Osteocyte (in vitro differentiated cells): ENCODE measurements at regions not wholly inside any gene's neighbourhood (a gene's known extent, or its start where the extent isn't known, plus 50 kb on each side); places are given as distances from the start of the nearest gene placed in this dataset.

Experiments used
- DNase-seq: peaks from one replicate; pipeline ENCODE4 v3.0.0; 2021; ENCODE audit warnings: mixed read lengths; ENCODE audit not compliant: unreplicated experiment; ENCODE audit errors: extremely low spot score
- H3K27ac Mint-ChIP-seq: one replicate; pipeline ENCODE4 v1.8.0; 2021; ENCODE audit warnings: mild to moderate bottlenecking, mixed read lengths; ENCODE audit not compliant: unreplicated experiment
- H3K27me3 Mint-ChIP-seq: one replicate; pipeline ENCODE4 v1.8.0; 2021; ENCODE audit warnings: mixed read lengths; ENCODE audit not compliant: unreplicated experiment
- H3K36me3 Mint-ChIP-seq: one replicate; pipeline ENCODE4 v1.8.0; 2021; ENCODE audit warnings: mixed read lengths; ENCODE audit not compliant: unreplicated experiment
- H3K4me1 Mint-ChIP-seq: one replicate; pipeline ENCODE4 v1.8.0; 2021; ENCODE audit warnings: mixed read lengths; ENCODE audit not compliant: unreplicated experiment
- H3K4me3 Mint-ChIP-seq: one replicate; pipeline ENCODE4 v1.8.0; 2021; ENCODE audit warnings: mild to moderate bottlenecking, moderate library complexity, mixed read lengths; ENCODE audit not compliant: unreplicated experiment
- H3K9me3 Mint-ChIP-seq: one replicate; pipeline ENCODE4 v1.8.0; 2021; ENCODE audit warnings: mixed read lengths; ENCODE audit not compliant: unreplicated experiment
- TF ChIP-seq, protein P1 (sequence below): fragments of 200-600 bp; sonication (generic); IDR thresholded peaks from 2 replicates; pipeline ENCODE4 v1.5.0; 2021; ENCODE audit warnings: antibody characterized with exemption, mild to moderate bottlenecking, moderate library complexity

DNA sequence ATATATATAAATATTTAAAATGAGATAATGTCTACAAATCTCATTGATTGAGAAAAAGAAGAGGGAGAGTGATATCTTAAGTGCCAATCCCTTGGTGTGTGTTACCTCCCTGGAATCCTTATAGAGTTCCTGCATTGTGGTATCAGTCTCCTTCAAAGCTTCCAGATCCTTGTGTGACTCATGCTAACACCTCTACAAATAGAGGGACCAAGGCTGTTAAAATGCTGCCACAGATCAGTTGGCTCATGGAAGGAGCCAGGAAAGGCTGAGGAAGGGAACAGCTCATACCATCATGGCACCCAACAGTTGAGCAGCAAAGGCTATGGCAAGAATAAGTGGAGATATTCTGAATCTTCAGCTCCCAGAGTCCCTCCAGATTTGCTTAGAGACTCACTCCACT, 163.6 kb upstream of the ISX start:
- H3K36me3 Mint-ChIP-seq = no peaks in the 10 kb centered on the region
- H3K27me3 Mint-ChIP-seq = no peaks in the 10 kb centered on the region
- H3K27ac Mint-ChIP-seq = no peak overlapping the region
- TF ChIP-seq, protein P1, sequence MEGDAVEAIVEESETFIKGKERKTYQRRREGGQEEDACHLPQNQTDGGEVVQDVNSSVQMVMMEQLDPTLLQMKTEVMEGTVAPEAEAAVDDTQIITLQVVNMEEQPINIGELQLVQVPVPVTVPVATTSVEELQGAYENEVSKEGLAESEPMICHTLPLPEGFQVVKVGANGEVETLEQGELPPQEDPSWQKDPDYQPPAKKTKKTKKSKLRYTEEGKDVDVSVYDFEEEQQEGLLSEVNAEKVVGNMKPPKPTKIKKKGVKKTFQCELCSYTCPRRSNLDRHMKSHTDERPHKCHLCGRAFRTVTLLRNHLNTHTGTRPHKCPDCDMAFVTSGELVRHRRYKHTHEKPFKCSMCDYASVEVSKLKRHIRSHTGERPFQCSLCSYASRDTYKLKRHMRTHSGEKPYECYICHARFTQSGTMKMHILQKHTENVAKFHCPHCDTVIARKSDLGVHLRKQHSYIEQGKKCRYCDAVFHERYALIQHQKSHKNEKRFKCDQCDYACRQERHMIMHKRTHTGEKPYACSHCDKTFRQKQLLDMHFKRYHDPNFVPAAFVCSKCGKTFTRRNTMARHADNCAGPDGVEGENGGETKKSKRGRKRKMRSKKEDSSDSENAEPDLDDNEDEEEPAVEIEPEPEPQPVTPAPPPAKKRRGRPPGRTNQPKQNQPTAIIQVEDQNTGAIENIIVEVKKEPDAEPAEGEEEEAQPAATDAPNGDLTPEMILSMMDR = no peak
- H3K9me3 Mint-ChIP-seq = no peaks in the 10 kb centered on the region
- H3K4me3 Mint-ChIP-seq = no peak overlapping the region
- H3K4me1 Mint-ChIP-seq = no peaks in the 10 kb centered on the region
- DNase-seq = no peak

DNA sequence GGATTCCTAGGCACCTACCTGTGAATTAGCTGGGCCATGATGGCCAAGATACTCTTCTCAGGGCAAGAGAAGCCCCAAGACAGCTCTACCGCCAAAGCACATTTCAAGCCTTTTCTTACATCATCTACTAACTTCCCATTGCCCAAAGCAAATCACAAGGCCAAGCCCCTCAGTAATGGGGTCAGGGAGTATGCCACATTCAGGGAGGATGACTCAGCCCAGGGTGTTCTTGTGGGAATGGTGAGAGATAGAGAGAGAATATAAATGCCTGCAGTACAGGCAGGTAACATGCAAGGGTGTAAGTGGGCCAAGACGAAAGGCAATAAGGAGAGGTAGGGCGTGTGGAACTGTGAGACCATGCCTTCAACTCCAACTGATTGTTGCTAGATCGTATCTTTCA, 162.5 kb upstream of the ISX start:
- H3K4me1 Mint-ChIP-seq = no peaks in the 10 kb centered on the region
- H3K27ac Mint-ChIP-seq = no peak overlapping the region
- no peak for DNase-seq
- no peaks in the 10 kb centered on the region for H3K9me3 Mint-ChIP-seq
- H3K4me3 Mint-ChIP-seq = no peak overlapping the region
- TF ChIP-seq, protein P1 = no peak
- H3K36me3 Mint-ChIP-seq = no peaks in the 10 kb centered on the region
- no peaks in the 10 kb centered on the region for H3K27me3 Mint-ChIP-seq

- Mint-ChIP-seq H3K36me3 (no peaks in the 10 kb centered on the region), H3K27ac (no peak overlapping the region), H3K9me3 (no peaks in the 10 kb centered on the region), H3K4me3 (no peak overlapping the region), H3K27me3 (no peaks in the 10 kb centered on the region), H3K4me1 (no peaks in the 10 kb centered on the region)
- DNase-seq = no peak
- TF ChIP-seq, protein P1 = no peak
Observed at GRCh38 chr22:34904486-34904885, 161.5 kb upstream of the ISX start.

GRCh38 chr22:34913826-34914225, 152.1 kb upstream of the ISX start:
- TF ChIP-seq, protein P1 = no peak
- no peak overlapping the region for H3K27ac Mint-ChIP-seq
- no peaks in the 10 kb centered on the region for H3K4me1 Mint-ChIP-seq
- no peaks in the 10 kb centered on the region for H3K27me3 Mint-ChIP-seq
- DNase-seq = no peak
- peaks cover 7% of the 10 kb centered on the region for H3K9me3 Mint-ChIP-seq
- no peak overlapping the region for H3K4me3 Mint-ChIP-seq
- H3K36me3 Mint-ChIP-seq = no peaks in the 10 kb centered on the region

GRCh38 chr22:34914846-34915245, 151.1 kb upstream of the ISX start:
- DNase-seq = no peak
- Mint-ChIP-seq H3K27me3 (no peaks in the 10 kb centered on the region), H3K36me3 (no peaks in the 10 kb centered on the region), H3K9me3 (peaks cover 11% of the 10 kb centered on the region), H3K27ac (no peak overlapping the region), H3K4me3 (no peak overlapping the region), H3K4me1 (no peaks in the 10 kb centered on the region)
- TF ChIP-seq, protein P1 = no peak
